GM23338 (cell line): ENCODE measurements at regions not wholly inside any gene's neighbourhood (a gene's known extent, or its start where the extent isn't known, plus 50 kb on each side); places are given as distances from the start of the nearest gene placed in this dataset.

ENCODE experiments used
- ATAC-seq: fragments of 200-7000 bp; cut with Tn5 transposase; 3 replicates; pipeline ENCODE4 v1.9.1; 2020
- DNase-seq: peaks from one replicate; pipeline ENCODE4 v3.0.0-alpha.2; 2015; ENCODE audit warnings: low spot score
- H2AFZ ChIP-seq: fragments of 200-600 bp; sonication (generic); 2 replicates; pipeline ENCODE4 v1.8.0; 2016; ENCODE audit warnings: antibody characterized with exemption, mild to moderate bottlenecking, moderate library complexity
- H3F3A ChIP-seq: fragments of 200-600 bp; sonication (generic); replicated peaks from 2 replicates; pipeline ENCODE4 v1.8.0; 2017; ENCODE audit warnings: antibody characterized with exemption, mixed run types, low read depth
- H3K27ac ChIP-seq: fragments of 200-600 bp; sonication (generic); 2 replicates; pipeline ENCODE4 v1.6.1; 2016; ENCODE audit warnings: low read depth
- H3K27me3 ChIP-seq: fragments of 200-600 bp; sonication (generic); 2 replicates; pipeline ENCODE4 v1.8.0; 2016; ENCODE audit warnings: mild to moderate bottlenecking, mixed run types, moderate library complexity; ENCODE audit not compliant: insufficient read depth
- H3K36me3 ChIP-seq: fragments of 200-600 bp; sonication (generic); 2 replicates; pipeline ENCODE4 v1.8.0; 2016; ENCODE audit warnings: mild to moderate bottlenecking; ENCODE audit not compliant: insufficient read depth
- H3K4me1 ChIP-seq: fragments of 200-600 bp; sonication (generic); 2 replicates; pipeline ENCODE4 v1.8.0; 2016; ENCODE audit warnings: mild to moderate bottlenecking, moderate library complexity; ENCODE audit not compliant: insufficient read depth
- H3K4me2 ChIP-seq: fragments of 200-600 bp; sonication (generic); 2 replicates; pipeline ENCODE4 v1.7.1; 2017; ENCODE audit warnings: mixed run types
- H3K4me3 ChIP-seq: fragments of 200-600 bp; sonication (generic); 2 replicates; pipeline ENCODE4 v1.6.1; 2016; ENCODE audit warnings: mixed run types
- H3K79me2 ChIP-seq: fragments of 200-600 bp; sonication (generic); replicated peaks from 2 replicates; pipeline ENCODE4 v1.8.0; 2017; ENCODE audit warnings: mild to moderate bottlenecking; ENCODE audit not compliant: insufficient read depth
- H3K9me2 ChIP-seq: fragments of 200-600 bp; sonication (generic); 2 replicates; pipeline ENCODE4 v1.8.0; 2017; ENCODE audit not compliant: insufficient read depth
- H4K20me1 ChIP-seq: fragments of 200-600 bp; sonication (generic); replicated peaks from 2 replicates; pipeline ENCODE4 v1.8.0; 2017; ENCODE audit warnings: mild to moderate bottlenecking; ENCODE audit not compliant: insufficient read depth
- H3K27ac Mint-ChIP-seq: 2 replicates; pipeline ENCODE4 v1.8.0; 2020; ENCODE audit warnings: inconsistent platforms, mild to moderate bottlenecking, moderate library complexity, mixed read lengths
- H3K27me3 Mint-ChIP-seq: 3 replicates; pipeline ENCODE4 v1.8.0; 2022; ENCODE audit warnings: low read depth, mild to moderate bottlenecking, moderate library complexity, mixed read lengths, inconsistent platforms; ENCODE audit not compliant: insufficient read depth, poor library complexity
- H3K36me3 Mint-ChIP-seq: 3 replicates; pipeline ENCODE4 v1.8.0; 2021; ENCODE audit warnings: low read depth, mild to moderate bottlenecking, inconsistent platforms, moderate library complexity, mixed read lengths
- H3K4me1 Mint-ChIP-seq: 3 replicates; pipeline ENCODE4 v1.8.0; 2020; ENCODE audit warnings: mild to moderate bottlenecking, inconsistent platforms, mixed read lengths
- H3K4me3 Mint-ChIP-seq: 3 replicates; pipeline ENCODE4 v1.8.0; 2021; ENCODE audit warnings: moderate library complexity, mild to moderate bottlenecking, inconsistent platforms, mixed read lengths
- H3K9me3 Mint-ChIP-seq: 3 replicates; pipeline ENCODE4 v1.8.0; 2020; ENCODE audit warnings: moderate library complexity, mild to moderate bottlenecking, inconsistent platforms, mixed read lengths
- CREB1 ChIP-seq: fragments of 250-450 bp; sonication (Bioruptor Pico); IDR thresholded peaks from 2 replicates; pipeline ENCODE4 v1.5.0; 2020; ENCODE audit warnings: low read depth, mild to moderate bottlenecking, moderate library complexity
- EZH2 ChIP-seq: fragments of 200-600 bp; sonication (generic); IDR thresholded peaks from one replicate; pipeline ENCODE4 v1.8.0; 2017; ENCODE audit warnings: antibody characterized with exemption, mild to moderate bottlenecking, low read depth; ENCODE audit not compliant: unreplicated experiment
- EZH2phosphoT487 ChIP-seq: fragments of 200-600 bp; sonication (generic); IDR thresholded peaks from one replicate; pipeline ENCODE4 v1.8.1; 2018; ENCODE audit warnings: antibody characterized with exemption; ENCODE audit not compliant: unreplicated experiment
- JUNB ChIP-seq: IDR thresholded peaks from one replicate; pipeline ENCODE4 v1.6.1; 2016; ENCODE audit warnings: antibody characterized with exemption; ENCODE audit not compliant: unreplicated experiment
- NANOG ChIP-seq: IDR thresholded peaks from 2 replicates; pipeline ENCODE4 v1.6.1; 2016; ENCODE audit warnings: antibody characterized with exemption, borderline replicate concordance
- POLR2AphosphoS5 ChIP-seq: IDR thresholded peaks from 2 replicates; pipeline ENCODE4 v1.6.1; 2016; ENCODE audit warnings: antibody characterized with exemption, low read depth
- STAT1 ChIP-seq: IDR thresholded peaks from one replicate; pipeline ENCODE4 v1.6.1; 2016; ENCODE audit warnings: antibody characterized with exemption; ENCODE audit not compliant: unreplicated experiment
- ZNF114 ChIP-seq: fragments of 250-450 bp; sonication (Bioruptor Pico); IDR thresholded peaks from 2 replicates; pipeline ENCODE4 v1.5.0; 2020; ENCODE audit warnings: mild to moderate bottlenecking, moderate library complexity
- ZNF331 ChIP-seq: fragments of 250-450 bp; sonication (Bioruptor Pico); IDR thresholded peaks from 2 replicates; pipeline ENCODE4 v1.5.0; 2020; ENCODE audit warnings: low read depth, mild to moderate bottlenecking, moderate library complexity
- TF ChIP-seq, protein P1 (sequence below): fragments of 250-450 bp; sonication (Bioruptor Pico); IDR thresholded peaks from 2 replicates; pipeline ENCODE4 v1.5.0; 2020; ENCODE audit warnings: mild to moderate bottlenecking, moderate library complexity
- TF ChIP-seq, protein P2 (sequence below): IDR thresholded peaks from 2 replicates; pipeline ENCODE4 v1.6.1; 2016; ENCODE audit warnings: antibody characterized with exemption
- TF ChIP-seq, protein P3 (sequence below), 2 experiments: fragments of 200-600 bp in 1 of 2; sonication (generic) in 1 of 2; conservative IDR thresholded peaks; 2 replicates each; pipeline versions ENCODE4 v1.5.1 to v1.6.1; 2016 to 2017; ENCODE audit warnings: antibody characterized with exemption in 2 of 2, low read depth in 2 of 2, mild to moderate bottlenecking in 2 of 2, moderate library complexity in 1 of 2
- TF ChIP-seq, protein P4 (sequence below): IDR thresholded peaks from one replicate; pipeline ENCODE4 v1.6.1; 2018; ENCODE audit warnings: antibody characterized with exemption; ENCODE audit not compliant: unreplicated experiment

DNA sequence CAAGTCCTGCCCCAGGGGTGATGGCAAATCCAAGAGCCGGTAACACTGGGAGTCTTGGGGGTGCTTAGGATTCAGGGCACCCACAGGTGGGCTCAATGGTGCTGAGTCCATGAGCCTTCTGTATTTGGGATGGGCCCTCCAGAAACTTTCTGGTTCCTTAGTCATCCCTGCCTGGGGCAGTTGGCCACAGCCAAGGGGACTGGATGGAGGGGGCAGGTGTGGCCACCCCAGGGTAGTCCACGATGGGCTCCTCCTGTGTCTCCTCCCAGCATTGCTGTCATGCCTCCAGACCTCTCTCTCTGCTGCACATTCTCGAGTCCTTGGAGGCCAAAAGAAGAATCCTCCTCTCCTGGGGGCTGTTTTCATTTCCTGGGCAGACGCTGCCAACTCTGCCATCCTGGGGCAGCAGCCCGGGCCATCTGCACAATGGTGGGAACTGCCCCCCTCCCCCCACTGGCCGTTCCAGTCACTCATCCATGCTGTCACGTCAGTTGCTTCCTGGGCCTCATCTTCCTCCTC, 158.0 kb upstream of the TWIST2 start (continued):
- TF ChIP-seq ZNF114 (CRISPR knock-in tag) (no peak), CREB1 (CRISPR knock-in tag) (no peak), POLR2AphosphoS5 (no peak)

DNA sequence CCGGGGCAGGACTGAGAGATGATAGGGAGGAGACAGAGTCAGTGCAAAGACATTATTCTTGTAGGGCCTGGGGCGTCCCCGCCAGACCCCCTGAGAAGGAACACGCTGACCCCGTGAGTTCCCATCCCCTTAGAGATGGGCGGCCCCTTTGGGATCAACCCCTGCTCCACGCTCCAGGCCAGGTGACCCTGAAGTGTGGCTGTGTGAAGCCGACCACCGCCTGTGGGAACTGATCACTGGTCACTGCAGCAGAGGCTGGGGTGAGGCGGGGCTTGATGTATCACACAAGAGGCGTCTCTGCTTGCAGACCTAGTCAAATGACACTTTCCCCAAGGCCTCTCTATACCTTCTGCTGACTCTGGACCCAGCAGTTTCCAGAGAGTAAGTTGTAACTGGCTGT, 157.4 kb upstream of the TWIST2 start:
- no peak for DNase-seq
- Mint-ChIP-seq H3K9me3 (no peaks in the 10 kb centered on the region; the same call in 2 of the 3 replicates), H3K4me3 (no peak overlapping the region), H3K27me3 (peaks cover 4% of the 10 kb centered on the region), H3K4me1 (peaks cover 5% of the 10 kb centered on the region), H3K27ac (no peak overlapping the region), H3K36me3 (no peaks in the 10 kb centered on the region)
- no peak for ATAC-seq
- H3K4me1 ChIP-seq, result no peaks in the 10 kb centered on the region
- H3K4me3 ChIP-seq, result no peak overlapping the region
- no peak overlapping the region for H2AFZ ChIP-seq
- H3K27ac ChIP-seq, result no peak overlapping the region
- H3K79me2 ChIP-seq, result no peaks in the 10 kb centered on the region
- 0 out of 2 replicates have a peak, but pooled peaks cover 3% of the 10 kb centered on the region for H3K9me2 ChIP-seq
- H4K20me1 ChIP-seq, result no peaks in the 10 kb centered on the region
- TF ChIP-seq, protein P1, sequence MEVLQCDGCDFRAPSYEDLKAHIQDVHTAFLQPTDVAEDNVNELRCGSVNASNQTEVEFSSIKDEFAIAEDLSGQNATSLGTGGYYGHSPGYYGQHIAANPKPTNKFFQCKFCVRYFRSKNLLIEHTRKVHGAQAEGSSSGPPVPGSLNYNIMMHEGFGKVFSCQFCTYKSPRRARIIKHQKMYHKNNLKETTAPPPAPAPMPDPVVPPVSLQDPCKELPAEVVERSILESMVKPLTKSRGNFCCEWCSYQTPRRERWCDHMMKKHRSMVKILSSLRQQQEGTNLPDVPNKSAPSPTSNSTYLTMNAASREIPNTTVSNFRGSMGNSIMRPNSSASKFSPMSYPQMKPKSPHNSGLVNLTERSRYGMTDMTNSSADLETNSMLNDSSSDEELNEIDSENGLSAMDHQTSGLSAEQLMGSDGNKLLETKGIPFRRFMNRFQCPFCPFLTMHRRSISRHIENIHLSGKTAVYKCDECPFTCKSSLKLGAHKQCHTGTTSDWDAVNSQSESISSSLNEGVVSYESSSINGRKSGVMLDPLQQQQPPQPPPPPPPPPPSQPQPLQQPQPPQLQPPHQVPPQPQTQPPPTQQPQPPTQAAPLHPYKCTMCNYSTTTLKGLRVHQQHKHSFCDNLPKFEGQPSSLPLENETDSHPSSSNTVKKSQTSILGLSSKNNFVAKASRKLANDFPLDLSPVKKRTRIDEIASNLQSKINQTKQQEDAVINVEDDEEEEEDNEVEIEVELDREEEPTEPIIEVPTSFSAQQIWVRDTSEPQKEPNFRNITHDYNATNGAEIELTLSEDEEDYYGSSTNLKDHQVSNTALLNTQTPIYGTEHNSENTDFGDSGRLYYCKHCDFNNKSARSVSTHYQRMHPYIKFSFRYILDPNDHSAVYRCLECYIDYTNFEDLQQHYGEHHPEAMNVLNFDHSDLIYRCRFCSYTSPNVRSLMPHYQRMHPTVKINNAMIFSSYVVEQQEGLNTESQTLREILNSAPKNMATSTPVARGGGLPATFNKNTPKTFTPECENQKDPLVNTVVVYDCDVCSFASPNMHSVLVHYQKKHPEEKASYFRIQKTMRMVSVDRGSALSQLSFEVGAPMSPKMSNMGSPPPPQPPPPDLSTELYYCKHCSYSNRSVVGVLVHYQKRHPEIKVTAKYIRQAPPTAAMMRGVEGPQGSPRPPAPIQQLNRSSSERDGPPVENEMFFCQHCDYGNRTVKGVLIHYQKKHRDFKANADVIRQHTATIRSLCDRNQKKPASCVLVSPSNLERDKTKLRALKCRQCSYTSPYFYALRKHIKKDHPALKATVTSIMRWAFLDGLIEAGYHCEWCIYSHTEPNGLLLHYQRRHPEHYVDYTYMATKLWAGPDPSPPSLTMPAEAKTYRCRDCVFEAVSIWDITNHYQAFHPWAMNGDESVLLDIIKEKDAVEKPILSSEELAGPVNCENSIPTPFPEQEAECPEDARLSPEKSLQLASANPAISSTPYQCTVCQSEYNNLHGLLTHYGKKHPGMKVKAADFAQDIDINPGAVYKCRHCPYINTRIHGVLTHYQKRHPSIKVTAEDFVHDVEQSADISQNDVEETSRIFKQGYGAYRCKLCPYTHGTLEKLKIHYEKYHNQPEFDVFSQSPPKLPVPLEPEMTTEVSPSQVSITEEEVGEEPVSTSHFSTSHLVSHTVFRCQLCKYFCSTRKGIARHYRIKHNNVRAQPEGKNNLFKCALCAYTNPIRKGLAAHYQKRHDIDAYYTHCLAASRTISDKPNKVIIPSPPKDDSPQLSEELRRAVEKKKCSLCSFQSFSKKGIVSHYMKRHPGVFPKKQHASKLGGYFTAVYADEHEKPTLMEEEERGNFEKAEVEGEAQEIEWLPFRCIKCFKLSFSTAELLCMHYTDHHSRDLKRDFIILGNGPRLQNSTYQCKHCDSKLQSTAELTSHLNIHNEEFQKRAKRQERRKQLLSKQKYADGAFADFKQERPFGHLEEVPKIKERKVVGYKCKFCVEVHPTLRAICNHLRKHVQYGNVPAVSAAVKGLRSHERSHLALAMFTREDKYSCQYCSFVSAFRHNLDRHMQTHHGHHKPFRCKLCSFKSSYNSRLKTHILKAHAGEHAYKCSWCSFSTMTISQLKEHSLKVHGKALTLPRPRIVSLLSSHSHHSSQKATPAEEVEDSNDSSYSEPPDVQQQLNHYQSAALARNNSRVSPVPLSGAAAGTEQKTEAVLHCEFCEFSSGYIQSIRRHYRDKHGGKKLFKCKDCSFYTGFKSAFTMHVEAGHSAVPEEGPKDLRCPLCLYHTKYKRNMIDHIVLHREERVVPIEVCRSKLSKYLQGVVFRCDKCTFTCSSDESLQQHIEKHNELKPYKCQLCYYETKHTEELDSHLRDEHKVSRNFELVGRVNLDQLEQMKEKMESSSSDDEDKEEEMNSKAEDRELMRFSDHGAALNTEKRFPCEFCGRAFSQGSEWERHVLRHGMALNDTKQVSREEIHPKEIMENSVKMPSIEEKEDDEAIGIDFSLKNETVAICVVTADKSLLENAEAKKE (CRISPR knock-in tag), result no peak
- TF ChIP-seq ZNF331 (CRISPR knock-in tag) (no peak), JUNB (no peak), NANOG (no peak), EZH2phosphoT487 (no peak), POLR2AphosphoS5 (no peak), STAT1 (no peak), CREB1 (CRISPR knock-in tag) (no peak), EZH2 (no peak), ZNF114 (CRISPR knock-in tag) (no peak)
- TF ChIP-seq, protein P2, sequence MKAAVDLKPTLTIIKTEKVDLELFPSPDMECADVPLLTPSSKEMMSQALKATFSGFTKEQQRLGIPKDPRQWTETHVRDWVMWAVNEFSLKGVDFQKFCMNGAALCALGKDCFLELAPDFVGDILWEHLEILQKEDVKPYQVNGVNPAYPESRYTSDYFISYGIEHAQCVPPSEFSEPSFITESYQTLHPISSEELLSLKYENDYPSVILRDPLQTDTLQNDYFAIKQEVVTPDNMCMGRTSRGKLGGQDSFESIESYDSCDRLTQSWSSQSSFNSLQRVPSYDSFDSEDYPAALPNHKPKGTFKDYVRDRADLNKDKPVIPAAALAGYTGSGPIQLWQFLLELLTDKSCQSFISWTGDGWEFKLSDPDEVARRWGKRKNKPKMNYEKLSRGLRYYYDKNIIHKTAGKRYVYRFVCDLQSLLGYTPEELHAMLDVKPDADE, result no peak
- TF ChIP-seq, protein P3, sequence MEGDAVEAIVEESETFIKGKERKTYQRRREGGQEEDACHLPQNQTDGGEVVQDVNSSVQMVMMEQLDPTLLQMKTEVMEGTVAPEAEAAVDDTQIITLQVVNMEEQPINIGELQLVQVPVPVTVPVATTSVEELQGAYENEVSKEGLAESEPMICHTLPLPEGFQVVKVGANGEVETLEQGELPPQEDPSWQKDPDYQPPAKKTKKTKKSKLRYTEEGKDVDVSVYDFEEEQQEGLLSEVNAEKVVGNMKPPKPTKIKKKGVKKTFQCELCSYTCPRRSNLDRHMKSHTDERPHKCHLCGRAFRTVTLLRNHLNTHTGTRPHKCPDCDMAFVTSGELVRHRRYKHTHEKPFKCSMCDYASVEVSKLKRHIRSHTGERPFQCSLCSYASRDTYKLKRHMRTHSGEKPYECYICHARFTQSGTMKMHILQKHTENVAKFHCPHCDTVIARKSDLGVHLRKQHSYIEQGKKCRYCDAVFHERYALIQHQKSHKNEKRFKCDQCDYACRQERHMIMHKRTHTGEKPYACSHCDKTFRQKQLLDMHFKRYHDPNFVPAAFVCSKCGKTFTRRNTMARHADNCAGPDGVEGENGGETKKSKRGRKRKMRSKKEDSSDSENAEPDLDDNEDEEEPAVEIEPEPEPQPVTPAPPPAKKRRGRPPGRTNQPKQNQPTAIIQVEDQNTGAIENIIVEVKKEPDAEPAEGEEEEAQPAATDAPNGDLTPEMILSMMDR (conservative IDR thresholded peaks at IDR 0.05; ENCODE audit: low read depth in 2 of 2), result no peak
- TF ChIP-seq, protein P4, sequence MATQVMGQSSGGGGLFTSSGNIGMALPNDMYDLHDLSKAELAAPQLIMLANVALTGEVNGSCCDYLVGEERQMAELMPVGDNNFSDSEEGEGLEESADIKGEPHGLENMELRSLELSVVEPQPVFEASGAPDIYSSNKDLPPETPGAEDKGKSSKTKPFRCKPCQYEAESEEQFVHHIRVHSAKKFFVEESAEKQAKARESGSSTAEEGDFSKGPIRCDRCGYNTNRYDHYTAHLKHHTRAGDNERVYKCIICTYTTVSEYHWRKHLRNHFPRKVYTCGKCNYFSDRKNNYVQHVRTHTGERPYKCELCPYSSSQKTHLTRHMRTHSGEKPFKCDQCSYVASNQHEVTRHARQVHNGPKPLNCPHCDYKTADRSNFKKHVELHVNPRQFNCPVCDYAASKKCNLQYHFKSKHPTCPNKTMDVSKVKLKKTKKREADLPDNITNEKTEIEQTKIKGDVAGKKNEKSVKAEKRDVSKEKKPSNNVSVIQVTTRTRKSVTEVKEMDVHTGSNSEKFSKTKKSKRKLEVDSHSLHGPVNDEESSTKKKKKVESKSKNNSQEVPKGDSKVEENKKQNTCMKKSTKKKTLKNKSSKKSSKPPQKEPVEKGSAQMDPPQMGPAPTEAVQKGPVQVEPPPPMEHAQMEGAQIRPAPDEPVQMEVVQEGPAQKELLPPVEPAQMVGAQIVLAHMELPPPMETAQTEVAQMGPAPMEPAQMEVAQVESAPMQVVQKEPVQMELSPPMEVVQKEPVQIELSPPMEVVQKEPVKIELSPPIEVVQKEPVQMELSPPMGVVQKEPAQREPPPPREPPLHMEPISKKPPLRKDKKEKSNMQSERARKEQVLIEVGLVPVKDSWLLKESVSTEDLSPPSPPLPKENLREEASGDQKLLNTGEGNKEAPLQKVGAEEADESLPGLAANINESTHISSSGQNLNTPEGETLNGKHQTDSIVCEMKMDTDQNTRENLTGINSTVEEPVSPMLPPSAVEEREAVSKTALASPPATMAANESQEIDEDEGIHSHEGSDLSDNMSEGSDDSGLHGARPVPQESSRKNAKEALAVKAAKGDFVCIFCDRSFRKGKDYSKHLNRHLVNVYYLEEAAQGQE, result no peak
- no peak overlapping the region for H3K4me2 ChIP-seq
- no peaks in the 10 kb centered on the region for H3K27me3 ChIP-seq
- no peaks in the 10 kb centered on the region for H3K36me3 ChIP-seq
- H3F3A ChIP-seq, result no peaks in the 10 kb centered on the region
